ENCODE measurements at regions not wholly inside any gene's neighbourhood (a gene's known extent, or its start where the extent isn't known, plus 50 kb on each side); places are given as distances from the start of the nearest gene placed in this dataset.
"Not testable (repeated sequence)": the region's sequence is repeated elsewhere in the genome, so short reads cannot be mapped to it uniquely, and the experiment has no call there.

DNA sequence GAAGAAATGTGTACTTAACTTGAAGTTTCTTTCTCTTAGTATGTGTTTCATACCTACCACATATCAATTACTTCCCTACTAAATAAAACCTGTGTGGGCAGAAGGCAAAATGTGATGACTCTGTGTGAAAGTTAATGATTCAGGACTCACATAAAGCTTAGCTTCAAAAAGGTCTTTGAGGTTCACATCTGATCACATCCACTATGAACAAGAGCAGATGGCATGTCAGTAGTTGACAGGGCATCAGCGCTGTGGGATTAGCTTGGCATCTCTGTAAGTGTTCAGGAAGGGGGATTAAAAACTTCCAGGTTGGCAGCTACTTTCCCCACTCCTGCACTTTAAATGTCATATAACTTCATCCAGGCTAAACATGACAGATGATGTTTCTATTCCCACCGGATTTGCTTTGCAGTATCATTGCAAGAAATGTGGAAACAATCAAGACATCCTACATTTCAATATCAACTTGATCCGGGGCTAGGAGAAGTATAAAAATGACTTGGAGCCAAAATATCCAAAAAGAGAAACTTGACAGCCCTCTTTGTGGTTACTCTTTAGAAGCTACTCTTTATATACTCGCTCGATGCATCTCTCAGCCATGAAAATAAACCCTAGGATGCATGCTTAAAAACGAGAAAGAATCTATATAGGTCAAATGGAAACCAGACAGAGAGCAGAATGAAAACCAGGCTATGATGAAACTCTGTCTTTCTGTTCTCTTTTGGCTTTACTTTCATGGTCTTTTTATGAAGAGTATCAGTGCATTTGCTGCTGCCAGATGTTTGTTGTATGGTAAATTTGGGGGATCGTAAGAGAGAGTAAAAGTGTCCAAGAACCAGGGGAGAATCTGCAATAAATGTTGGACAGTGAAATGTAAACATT, 273.1 kb upstream of the ALCAM start:
- no peak for FAIRE-seq

DNA sequence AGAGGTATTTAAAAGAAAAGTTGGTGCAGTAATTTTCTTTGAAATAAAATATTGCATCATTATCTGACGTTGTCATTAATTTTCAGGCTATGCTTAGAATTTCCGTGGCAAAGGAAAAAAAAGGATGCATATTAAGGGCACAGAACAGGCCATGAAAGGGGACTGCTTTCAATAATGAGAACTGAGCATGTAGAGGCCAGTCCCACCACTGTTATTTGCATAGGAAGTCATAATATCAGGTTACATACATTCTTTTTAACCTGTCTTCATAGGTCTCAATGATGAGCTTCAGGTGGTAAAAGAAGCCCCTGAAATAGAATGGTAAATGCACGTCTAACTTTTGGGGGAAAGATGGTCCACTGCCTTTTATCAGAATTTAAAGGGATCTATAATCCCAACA, 272.1 kb upstream of the ALCAM start:
- FAIRE-seq: no peak

DNA sequence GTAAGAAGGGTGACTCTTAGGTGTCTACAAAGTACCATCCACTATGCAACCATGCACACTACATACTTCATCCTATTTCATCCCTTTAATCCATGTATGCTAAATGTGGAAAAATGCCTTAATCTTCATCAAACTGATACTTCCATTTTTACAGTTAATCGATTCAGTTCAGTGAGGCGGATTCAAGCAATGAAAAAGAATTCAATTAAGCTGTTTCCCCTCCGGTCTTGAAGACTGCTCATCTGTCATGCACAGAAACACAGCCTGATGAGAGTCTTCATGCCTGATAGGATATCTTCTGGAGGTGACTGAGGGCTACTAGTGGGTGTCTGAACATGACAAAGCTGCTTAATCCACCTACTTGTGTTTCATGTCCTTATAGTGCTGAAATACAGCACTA, 270.6 kb upstream of the ALCAM start:
- FAIRE-seq: no peak

DNA sequence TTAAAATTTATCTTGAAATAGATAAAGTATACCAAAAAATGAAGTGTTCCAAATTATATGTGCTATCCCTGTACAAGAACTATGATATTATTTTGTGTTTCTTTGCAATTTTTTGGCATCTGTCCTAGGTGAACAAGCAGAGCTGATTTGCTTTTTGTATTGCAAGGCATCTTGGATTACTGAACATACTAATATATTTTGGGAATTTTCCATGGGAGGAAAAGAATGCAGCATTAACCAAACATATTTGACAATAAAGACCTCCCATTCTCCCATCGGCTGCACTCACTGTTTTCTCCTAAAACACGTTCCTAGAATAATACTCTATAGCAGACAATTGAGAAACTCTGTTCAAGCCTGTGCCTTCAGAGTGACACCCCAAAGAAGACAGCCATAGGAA, 265.1 kb upstream of the ALCAM start:
- no peak for FAIRE-seq

DNA sequence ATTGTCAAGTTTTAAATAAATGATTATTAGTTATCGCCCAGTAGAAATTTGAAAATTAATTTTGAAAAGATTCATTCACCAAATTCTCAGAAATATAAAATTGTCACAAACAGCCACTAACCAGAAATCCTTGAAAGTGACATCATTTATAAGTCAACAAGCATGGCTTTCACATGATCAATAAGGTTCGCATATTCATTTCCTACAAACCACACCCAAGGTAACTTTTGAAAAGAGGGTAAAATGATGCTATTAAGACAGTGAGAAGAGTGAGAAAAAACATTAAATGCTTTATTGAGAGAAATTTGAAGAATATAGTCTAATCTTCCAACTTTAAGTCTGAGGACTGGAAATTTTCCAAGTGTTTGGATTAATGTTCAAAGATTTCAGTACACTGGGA, 263.6 kb upstream of the ALCAM start:
- no peak for FAIRE-seq

DNA sequence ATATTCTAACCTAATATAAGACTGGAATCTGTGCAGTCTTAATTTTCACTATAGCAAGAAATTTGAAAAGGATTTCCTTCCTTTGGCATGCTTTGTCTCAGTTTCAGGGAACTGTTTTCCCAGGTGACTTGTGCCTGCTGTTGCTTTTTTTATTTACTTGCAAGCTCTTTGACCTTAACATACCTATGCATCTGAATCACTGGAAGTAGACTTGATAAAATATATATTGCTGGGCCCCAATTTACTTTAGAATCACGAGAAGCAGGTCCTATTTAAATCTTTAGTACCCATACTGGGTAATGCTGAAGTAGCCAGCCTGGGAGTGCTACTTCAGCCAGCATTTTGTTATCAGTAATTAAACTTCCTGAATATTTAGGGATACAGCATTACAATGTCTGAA, 257.9 kb upstream of the ALCAM start:
- no peak for FAIRE-seq

DNA sequence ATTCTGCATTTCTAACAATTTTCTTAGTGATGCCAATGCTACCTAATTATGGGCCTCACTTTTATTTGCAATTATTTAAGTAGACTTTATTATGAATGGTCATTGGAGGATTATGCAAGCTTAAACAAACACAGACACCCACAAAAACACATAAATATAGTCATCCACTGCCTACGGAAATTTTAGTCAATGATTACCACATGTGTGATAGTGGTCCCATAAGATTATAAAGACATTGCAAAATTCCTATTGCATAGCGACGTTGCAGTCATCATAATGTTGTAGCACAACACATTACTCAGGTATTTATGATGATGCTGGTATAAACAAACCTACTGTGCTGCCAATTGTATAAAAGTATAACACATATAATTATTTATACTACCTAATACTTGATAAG, 247.8 kb upstream of the ALCAM start:
- no peak for FAIRE-seq

DNA sequence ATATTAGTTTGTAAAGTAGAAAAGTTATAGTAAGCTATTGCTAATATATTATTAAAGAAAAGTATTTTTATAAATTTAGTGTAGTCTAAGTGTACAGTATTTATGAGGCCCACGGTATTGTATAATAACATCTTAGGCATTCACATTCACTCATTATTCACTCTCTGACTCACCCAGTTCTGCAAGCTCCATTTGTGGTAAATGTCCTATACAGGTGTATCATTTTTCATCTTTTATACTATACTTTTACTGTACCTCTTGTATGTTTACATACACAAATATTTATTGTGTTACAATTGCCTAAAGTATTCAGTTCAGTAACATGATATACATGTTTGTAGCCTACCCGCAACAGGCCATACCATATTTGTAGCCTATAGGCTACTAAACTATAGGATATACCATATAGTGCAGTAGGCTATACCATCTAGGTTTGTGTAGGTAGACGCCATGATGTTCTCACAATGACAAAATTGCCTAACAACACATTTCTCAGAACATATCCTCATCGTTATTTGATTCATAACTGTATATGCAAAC, 246.8 kb upstream of the ALCAM start:
- FAIRE-seq: no peak

DNA sequence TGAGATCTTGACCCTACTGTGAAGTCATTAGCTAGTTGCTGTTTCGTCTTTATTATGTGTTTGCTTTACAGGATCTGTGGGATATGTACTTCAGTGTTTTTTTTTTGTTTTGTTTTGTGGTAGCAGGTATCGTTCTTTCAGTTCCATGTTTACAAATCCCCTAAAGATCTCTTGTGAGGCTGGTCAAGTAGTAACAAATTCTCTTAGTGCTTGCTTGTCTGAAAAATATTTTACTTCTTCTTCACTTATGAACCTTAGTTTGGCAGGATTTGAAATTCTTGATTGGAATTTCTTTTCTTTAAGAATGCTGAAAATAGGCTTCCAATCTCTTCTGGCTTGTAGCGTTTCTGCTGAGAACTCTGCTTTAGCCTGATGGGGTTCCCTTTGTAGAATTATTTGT, 235.8 kb upstream of the ALCAM start:
- no peak for FAIRE-seq

DNA sequence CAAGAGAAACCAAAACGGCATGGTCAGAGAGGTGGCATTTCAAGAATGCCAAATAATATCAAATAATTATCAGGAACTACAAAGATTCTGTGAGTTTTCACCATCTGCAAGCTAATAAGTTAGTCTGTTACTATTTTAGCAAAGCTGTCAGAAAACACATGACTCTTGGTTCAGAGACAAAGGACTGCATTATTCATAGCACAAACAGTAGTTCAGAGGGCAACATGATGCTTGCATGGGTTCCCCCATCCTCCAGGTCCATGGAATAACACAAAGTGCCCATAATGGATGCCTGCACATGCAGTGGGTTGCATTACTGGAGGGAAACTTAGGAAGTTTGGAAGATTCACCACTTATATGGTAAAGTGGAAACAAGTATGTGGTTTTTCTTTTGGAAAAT, 228.8 kb upstream of the ALCAM start:
- FAIRE-seq: no peak

DNA sequence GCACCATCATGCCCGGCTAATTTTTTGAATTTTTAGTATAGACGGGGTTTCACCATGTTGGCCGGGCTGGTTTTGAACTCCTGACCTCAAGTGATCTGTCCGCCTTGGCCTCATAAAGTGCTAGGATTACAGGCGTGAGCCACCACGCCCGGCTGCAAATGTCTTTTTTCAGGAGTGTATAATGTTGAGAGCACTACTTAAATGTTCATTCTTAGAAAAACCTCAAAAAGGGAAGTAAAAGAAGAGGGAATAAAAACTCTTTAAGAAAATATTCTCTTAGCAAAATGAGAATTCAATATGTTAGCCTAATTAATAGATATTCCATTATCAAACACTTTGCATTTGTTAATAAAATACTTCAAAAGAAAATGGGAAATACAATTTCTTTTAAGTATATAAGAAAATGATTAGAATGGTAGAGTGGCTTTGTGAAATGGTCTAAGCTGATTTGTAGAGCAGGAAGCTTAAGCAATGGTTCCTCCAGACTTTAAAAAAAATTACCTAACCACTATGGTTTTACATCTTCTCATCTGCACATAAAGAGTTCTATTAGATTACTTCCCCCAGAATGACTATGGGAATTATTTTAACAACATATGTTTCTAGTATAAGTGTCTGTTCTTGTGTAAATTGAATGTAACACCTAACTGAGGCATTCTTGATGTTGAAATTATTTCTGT, 226.7 kb upstream of the ALCAM start:
- FAIRE-seq: no peak

DNA sequence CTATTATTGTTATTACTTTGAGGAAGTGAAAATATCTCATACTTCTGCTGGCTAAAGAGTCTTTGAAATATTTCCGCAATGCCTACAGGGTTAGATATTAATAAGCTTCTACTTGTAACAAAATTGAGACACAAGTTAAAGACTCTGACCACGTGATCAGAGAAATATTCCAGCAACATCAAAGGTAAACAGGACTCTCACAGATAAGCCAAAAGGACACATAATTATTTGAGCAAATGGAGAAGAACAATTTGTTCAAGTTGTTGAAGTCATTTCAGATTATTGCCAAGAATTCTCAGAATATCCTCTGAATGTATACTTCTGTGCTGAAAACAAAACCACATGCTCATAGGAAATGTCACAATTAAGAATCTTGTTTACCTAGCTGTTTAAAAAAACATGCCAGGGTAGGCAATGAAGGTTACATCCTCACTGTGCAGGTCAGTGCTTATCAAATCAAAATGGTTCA, 225.8 kb upstream of the ALCAM start:
- no peak for FAIRE-seq

DNA sequence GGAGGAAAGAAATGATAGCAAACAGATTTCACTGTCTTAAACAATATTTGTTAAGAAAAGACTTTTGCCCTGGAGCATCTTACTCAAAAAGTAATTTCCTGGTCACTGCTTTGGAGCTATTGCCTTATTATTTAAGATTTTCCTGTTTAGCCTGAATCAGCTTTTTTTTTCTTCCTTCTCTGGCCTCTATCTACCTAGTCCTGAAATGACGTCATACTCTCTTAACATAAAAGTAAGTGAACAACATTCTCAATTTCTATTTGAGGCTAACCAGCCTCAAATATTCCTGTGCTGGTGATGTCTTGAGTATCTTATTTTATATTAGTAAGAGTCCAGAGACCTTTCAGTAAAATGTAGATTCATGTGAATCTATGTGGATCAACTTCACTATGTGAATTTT, 221.9 kb upstream of the ALCAM start:
- FAIRE-seq: no peak

DNA sequence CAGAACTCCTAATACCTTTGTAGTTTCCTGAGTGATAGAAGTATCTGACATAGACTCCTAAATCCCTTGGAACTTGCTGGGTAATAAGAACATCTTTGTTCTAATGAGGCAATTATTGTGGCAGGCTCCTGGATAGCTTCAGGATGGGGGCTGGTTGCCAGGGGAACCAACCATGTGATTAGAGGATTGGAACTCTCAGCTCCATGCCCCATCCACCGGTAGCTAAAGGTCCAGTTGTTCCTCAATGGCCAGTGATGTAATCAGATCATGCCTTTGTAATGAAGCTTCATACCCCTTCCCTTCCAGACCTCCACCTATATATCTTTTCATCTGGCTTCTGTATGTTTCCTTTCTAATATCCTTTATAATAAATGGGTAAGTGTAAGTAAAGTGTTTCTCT, 221.2 kb upstream of the ALCAM start:
- FAIRE-seq: no peak

DNA sequence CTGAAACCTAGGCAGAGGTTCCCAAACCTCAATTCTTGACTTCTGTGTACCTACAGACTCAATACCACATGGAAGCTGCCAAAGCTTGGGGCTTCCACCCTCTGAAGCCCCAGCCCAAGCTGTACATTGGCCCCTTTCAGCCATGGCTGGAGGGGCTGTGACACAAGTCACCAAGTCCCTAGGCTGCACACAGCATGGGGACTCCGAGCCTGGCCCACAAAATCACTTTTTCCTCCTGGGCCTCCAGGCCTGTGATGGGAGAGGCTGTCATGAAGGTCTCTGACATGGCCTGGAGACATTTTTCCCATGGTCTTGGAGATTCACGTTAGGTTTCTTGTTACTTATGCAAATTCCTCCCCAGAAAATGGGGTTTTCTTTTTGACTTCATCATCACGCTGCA, 217.5 kb upstream of the ALCAM start:
- not testable (repeated sequence) for FAIRE-seq

DNA sequence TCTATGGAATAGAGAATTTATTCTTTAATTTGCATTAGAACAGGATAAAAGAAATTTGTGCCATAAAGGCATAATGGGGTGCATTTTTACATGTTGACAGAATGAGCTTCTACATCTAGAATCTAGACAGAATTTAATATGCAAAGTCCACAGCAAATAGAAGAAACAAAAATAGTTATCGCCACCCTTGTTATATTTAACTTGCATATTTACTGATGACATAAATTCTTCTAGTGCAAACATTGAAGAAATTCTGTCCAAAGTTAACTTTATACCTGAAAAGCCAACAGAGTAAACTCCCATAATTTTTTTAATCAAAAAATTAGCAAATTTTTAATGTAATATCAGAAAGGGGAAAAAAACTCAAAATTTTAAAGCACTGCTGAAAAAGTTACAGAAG, 213.7 kb upstream of the ALCAM start:
- no peak for FAIRE-seq

DNA sequence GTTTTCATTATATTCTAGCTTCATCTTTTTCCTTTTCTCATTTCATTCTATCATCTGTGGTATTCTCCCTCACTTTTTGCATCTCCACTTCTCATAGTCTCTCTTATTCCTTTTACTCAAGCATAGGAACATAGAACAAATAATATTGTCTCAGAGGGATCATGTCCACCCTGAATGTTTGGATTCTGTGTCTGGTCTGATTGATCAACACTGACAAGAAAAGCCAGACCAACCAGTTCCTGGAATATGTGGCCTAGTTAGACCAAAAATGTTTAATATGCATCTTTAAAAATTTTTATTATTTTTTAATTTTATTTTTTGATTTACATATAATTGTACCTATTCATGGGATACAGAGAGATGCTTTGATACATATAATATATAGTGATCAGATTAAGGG, 212.0 kb upstream of the ALCAM start:
- FAIRE-seq: no peak

DNA sequence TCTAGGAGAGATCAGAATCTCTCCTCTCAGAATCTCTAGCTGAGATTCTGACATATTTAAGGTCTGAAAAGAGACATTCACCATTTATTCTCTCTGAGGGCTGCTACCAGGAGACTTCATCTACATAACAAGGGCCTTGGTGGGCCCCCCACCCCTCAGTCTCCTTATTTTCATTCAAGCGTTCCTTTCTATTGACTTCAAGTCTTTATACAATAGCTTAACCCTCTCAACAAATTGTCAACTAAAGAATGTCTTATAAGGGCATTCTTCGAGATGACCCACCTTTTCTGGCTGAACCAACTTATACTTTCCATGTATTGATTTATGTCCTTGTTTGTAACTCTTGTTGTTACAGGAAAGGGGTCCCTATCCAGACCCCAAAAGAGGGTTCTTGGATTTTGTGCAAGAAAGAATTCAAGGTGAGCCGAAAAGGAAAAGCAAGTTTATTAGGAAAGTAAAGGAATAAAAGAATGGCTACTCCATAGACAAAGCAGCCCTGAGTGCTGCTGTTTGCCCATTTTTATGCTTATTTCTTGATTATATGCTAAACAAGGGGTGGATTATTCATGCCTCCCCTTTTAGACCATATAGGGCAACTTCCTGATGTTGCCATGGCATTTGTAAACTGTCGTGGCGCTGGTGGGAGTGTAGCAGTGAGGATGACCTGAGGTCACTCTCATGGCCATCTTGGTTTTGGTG, 209.5 kb upstream of the ALCAM start:
- no peak for FAIRE-seq

DNA sequence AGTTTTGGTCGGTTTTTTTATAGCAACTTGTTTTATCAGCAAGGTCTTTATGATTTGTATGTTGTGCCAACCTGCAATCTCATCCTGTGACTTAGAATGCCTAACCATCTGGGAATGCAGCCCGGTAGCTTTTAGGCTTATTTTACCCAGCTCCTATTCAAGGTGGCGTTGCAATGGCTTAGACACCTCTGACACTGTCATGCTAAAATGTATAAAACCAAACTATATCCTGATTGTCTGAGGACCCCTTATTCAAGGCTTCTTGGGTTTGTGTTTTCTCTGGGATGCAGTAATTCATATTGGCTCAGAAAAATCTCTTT, 209.0 kb upstream of the ALCAM start:
- no peak for FAIRE-seq

DNA sequence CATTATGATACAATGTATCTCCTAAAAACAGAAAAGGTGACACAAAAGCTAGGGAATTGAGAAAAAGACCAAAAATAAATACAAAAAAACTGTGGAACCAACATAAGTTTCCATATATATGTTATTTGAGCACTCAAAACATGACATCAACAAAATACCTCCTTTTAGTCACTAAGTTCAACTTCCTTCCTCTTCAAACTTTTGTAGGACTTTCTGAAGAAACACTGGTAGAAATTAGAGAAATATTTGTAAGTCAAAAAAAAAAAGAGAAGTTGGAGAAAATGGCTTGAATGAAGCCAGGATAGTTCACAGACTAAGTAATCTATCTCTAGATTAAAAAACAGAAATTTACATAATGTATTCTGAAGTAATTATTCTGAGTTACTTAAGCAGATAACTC, 208.4 kb upstream of the ALCAM start:
- no peak for FAIRE-seq

DNA sequence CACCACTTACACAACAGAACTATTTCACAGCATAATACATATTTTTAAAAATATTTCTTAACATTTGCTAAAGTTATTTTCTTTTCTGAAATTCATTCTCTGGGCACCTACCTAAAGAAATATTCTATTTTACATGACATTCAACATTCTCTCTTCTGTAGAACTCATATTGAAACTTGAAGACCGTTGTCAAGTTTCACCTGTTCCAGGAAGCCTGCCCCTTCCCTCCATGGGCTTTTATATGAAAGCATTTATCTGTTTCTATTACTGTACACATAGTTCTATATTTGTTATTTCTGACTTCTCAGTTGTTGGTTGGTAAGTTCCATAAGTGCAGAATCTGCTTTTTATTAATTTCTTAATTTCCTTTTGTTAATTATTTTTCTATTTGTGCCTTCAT, 204.3 kb upstream of the ALCAM start:
- FAIRE-seq: no peak

DNA sequence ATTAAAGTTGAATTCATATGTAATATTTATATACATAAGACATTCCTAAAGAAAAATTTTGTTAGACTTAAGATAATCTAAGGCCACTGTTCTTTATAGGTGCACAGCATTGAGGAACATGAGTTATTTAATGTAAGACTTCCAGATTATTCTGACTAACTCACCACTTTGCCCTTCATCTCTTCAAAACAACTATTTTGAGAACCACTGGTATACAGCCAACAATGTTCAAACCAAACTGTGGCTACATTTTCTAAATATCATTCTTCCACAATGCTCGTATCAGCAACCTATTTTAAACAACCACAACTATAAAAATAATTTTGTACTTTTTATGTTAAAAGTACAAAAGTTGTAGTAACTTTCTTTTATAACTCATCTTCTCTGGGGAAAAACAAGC, 199.8 kb upstream of the ALCAM start:
- FAIRE-seq: no peak

DNA sequence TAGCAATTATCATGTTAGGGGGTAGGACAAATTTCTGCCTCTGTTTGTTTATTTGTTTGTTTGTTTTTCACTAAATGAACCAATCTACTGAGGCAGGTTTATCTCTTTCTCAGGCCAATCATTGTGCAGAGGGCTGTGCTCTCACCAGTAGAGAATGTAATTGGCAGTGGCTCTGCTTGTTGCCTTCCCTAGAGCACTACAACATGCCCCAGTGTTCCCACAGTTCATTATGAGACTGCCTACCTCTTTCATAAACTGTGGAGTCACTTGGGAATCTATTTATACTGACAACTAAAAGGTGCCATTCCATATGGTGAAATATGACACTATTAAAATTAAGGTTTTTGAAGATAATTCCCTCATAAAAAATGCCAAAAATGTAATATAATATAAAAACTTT, 196.3 kb upstream of the ALCAM start:
- FAIRE-seq: no peak

Measured in colon (tissue), 2 donors.